IMR-90 (cell line): ENCODE measurements at regions not wholly inside any gene's neighbourhood (a gene's known extent, or its start where the extent isn't known, plus 50 kb on each side); places are given as distances from the start of the nearest gene placed in this dataset.

Experiments
- ATAC-seq: fragments of 200-7000 bp; cut with Tn5 transposase; 2 replicates; pipeline ENCODE4 v1.9.1; 2020; ENCODE audit warnings: low read depth, mild to moderate bottlenecking, moderate library complexity
- BruUV-seq: library from RNA; stranded (reverse); fragments of 400-500 nt; replicated peaks from 2 replicates; lab custom pipeline; 2021; lab: Mats Ljungman, UMichigan
- CTCF ChIA-PET: fragments of 300-600 bp; formaldehyde crosslinking; extraction: SDS; loops from one replicate; lab custom pipeline; 2021; ENCODE audit warnings: antibody characterized with exemption; lab: Yijun Ruan, JAX
- POLR2A ChIA-PET: fragments of 300-600 bp; sonication (Branson Sonifier 250); formaldehyde crosslinking; loops from one replicate; lab custom pipeline; 2022; ENCODE audit warnings: antibody characterized with exemption; ENCODE audit not compliant: unreplicated experiment; lab: Charles Lee
- DNase-seq: peaks from one replicate; pipeline ENCODE4 v3.0.0; 2013
- H2AFZ ChIP-seq: replicated peaks from 2 replicates; pipeline ENCODE3; 2013; ENCODE audit warnings: low read length, mild to moderate bottlenecking; ENCODE audit not compliant: poor library complexity
- H2AK5ac ChIP-seq: 2 replicates; pipeline ENCODE4 v1.6.1; 2013; ENCODE audit warnings: low read depth, low read length, inconsistent platforms
- H2AK9ac ChIP-seq: replicated peaks from 2 replicates; pipeline ENCODE3; 2013; ENCODE audit warnings: mild to moderate bottlenecking, low read depth, low read length, moderate library complexity; ENCODE audit not compliant: poor library complexity
- H2BK120ac ChIP-seq: 2 replicates; pipeline ENCODE4 v1.6.1; 2013; ENCODE audit warnings: low read depth, low read length, inconsistent platforms
- H2BK15ac ChIP-seq: 3 replicates; pipeline ENCODE4 v1.6.1; 2013; ENCODE audit warnings: low read depth, low read length, inconsistent platforms
- H2BK20ac ChIP-seq: 2 replicates; pipeline ENCODE4 v1.6.1; 2013; ENCODE audit warnings: low read depth, mild to moderate bottlenecking, inconsistent platforms, low read length, moderate library complexity
- H2BK5ac ChIP-seq: 2 replicates; pipeline ENCODE4 v1.6.1; 2013; ENCODE audit warnings: mild to moderate bottlenecking, low read depth, low read length, inconsistent platforms; ENCODE audit not compliant: poor library complexity, severe bottlenecking
- H3K14ac ChIP-seq: replicated peaks from 2 replicates; pipeline ENCODE4 v1.6.1; 2013; ENCODE audit warnings: low read depth, low read length, inconsistent platforms
- H3K18ac ChIP-seq: 2 replicates; pipeline ENCODE4 v1.6.1; 2013; ENCODE audit warnings: low read depth, low read length, control low read depth
- H3K23ac ChIP-seq: 2 replicates; pipeline ENCODE4 v1.6.1; 2013; ENCODE audit warnings: low read depth, low read length, inconsistent platforms
- H3K27ac ChIP-seq: 2 replicates; pipeline ENCODE4 v1.5.1; 2013; ENCODE audit warnings: mild to moderate bottlenecking, control low read depth, low read length; ENCODE audit not compliant: insufficient read depth
- H3K27me3 ChIP-seq: 2 replicates; pipeline ENCODE4 v1.6.1; 2013; ENCODE audit warnings: low read length; ENCODE audit not compliant: control insufficient read depth, insufficient read depth
- H3K36me3 ChIP-seq: 2 replicates; pipeline ENCODE4 v1.6.1; 2013; ENCODE audit warnings: low read length, mixed read lengths; ENCODE audit not compliant: control insufficient read depth, insufficient read depth
- H3K4ac ChIP-seq: 2 replicates; pipeline ENCODE4 v1.6.1; 2013; ENCODE audit warnings: low read depth, low read length, inconsistent platforms
- H3K4me1 ChIP-seq: 2 replicates; pipeline ENCODE4 v1.6.1; 2013; ENCODE audit warnings: low read length, mixed read lengths; ENCODE audit not compliant: control insufficient read depth, insufficient read depth
- H3K4me2 ChIP-seq: 2 replicates; pipeline ENCODE4 v1.6.1; 2013; ENCODE audit warnings: low read depth, mild to moderate bottlenecking, control low read depth, low read length, moderate library complexity
- H3K4me3 ChIP-seq: 2 replicates; pipeline ENCODE4 v1.5.1; 2013; ENCODE audit warnings: low read depth, mild to moderate bottlenecking, control low read depth, low read length, moderate library complexity; ENCODE audit not compliant: insufficient read depth
- H3K56ac ChIP-seq: 2 replicates; pipeline ENCODE4 v1.6.1; 2013; ENCODE audit warnings: low read length, inconsistent platforms; ENCODE audit not compliant: insufficient read depth; ENCODE audit errors: extremely low read depth
- H3K79me1 ChIP-seq, 2 experiments: 2 replicates each; pipeline ENCODE4 v1.6.1; 2013; ENCODE audit warnings: low read length in 2 of 2, inconsistent platforms in 1 of 2, low read depth in 1 of 2
- H3K9ac ChIP-seq: 2 replicates; pipeline ENCODE4 v1.6.1; 2013; ENCODE audit warnings: low read depth, low read length, control low read depth
- H3K9me1 ChIP-seq: 2 replicates; pipeline ENCODE4 v1.6.1; 2013; ENCODE audit warnings: low read length, inconsistent platforms; ENCODE audit not compliant: insufficient read depth
- H3K9me3 ChIP-seq: 2 replicates; pipeline ENCODE4 v1.6.1; 2013; ENCODE audit warnings: low read length; ENCODE audit not compliant: control insufficient read depth, insufficient read depth
- H4K20me1 ChIP-seq: 2 replicates; pipeline ENCODE4 v1.6.1; 2013; ENCODE audit warnings: low read length, inconsistent platforms; ENCODE audit not compliant: insufficient read depth
- H4K5ac ChIP-seq: 2 replicates; pipeline ENCODE4 v1.6.1; 2013; ENCODE audit warnings: mild to moderate bottlenecking, low read depth, low read length, control low read depth
- H4K8ac ChIP-seq, 2 experiments: 2 replicates each; pipeline ENCODE4 v1.6.1; 2013; ENCODE audit warnings: low read depth in 2 of 2, low read length in 2 of 2, control low read depth in 1 of 2, inconsistent platforms in 1 of 2
- H4K91ac ChIP-seq: 2 replicates; pipeline ENCODE4 v1.6.1; 2013; ENCODE audit warnings: low read depth, low read length, inconsistent platforms; ENCODE audit not compliant: insufficient read depth
- BHLHE40 ChIP-seq: fragments of 150-350 bp; IDR thresholded peaks from 2 replicates; pipeline ENCODE4 v1.6.1; 2016; ENCODE audit warnings: mild to moderate bottlenecking, low read depth, low read length
- CEBPB ChIP-seq: IDR thresholded peaks from 2 replicates; pipeline ENCODE4 v1.6.1; 2012; ENCODE audit warnings: low read depth, low read length, improper control_type of control experiment
- CHD1 ChIP-seq: IDR thresholded peaks from 2 replicates; pipeline ENCODE4 v1.6.1; 2012; ENCODE audit warnings: low read depth, low read length, improper control_type of control experiment
- MAZ ChIP-seq: IDR thresholded peaks from 2 replicates; pipeline ENCODE4 v1.6.1; 2012; ENCODE audit warnings: low read depth, mild to moderate bottlenecking, low read length, improper control_type of control experiment, moderate library complexity, borderline replicate concordance
- POLR2A ChIP-seq: IDR thresholded peaks from 2 replicates; pipeline ENCODE4 v1.6.1; 2012; ENCODE audit warnings: mild to moderate bottlenecking, low read depth, low read length
- RCOR1 ChIP-seq: IDR thresholded peaks from 2 replicates; pipeline ENCODE4 v1.6.1; 2012; ENCODE audit warnings: mild to moderate bottlenecking, low read length, improper control_type of control experiment; ENCODE audit not compliant: insufficient replicate concordance
- SMC3 ChIP-seq: fragments of 150-350 bp; IDR thresholded peaks from 2 replicates; pipeline ENCODE4 v1.6.1; 2016; ENCODE audit warnings: low read depth, mild to moderate bottlenecking, antibody characterized with exemption, low read length, moderate library complexity
- WGBS, 2 experiments: methylation state at CpG; one replicate each; pipeline versions ENCODE4 v1.1.5 to v1.1.7; 2013; ENCODE audit warnings: missing lambda C conversion rate in 2 of 2; ENCODE audit not compliant: insufficient read length in 1 of 2; ENCODE audit errors: extremely low coverage in 2 of 2; 5-methylcytosine and 5-hydroxymethylcytosine counted together
- dilution Hi-C: fragments of 300-500 bp; cut with HindIII; formaldehyde crosslinking; loops from one replicate; pipeline ENCODE4 v1.14.3; 2018; ENCODE audit warnings: low sequenced_read_pairs; ENCODE audit not compliant: unreplicated experiment
- in situ Hi-C: fragments of 300-500 bp; cut with MboI; formaldehyde crosslinking; loops from 3 replicates; pipeline ENCODE4 v1.14.3; 2019; ENCODE audit warnings: low sequenced_read_pairs, inconsistent platforms, mixed read lengths
- intact Hi-C: fragments of 100-400 bp; cut with micrococcal nuclease; formaldehyde crosslinking; loops from 2 replicates; pipeline ENCODE4 v1.10.0; 2022
- TF ChIP-seq, protein P1 (sequence below): fragments of 150-350 bp; IDR thresholded peaks from 2 replicates; pipeline ENCODE4 v1.6.1; 2016; ENCODE audit warnings: low read depth, mild to moderate bottlenecking, low read length, moderate library complexity, borderline replicate concordance
- TF ChIP-seq, protein P2 (sequence below): fragments of 150-350 bp; IDR thresholded peaks from 2 replicates; pipeline ENCODE4 v1.6.1; 2017; ENCODE audit warnings: mild to moderate bottlenecking, antibody characterized with exemption, low read length, low read depth

DNA sequence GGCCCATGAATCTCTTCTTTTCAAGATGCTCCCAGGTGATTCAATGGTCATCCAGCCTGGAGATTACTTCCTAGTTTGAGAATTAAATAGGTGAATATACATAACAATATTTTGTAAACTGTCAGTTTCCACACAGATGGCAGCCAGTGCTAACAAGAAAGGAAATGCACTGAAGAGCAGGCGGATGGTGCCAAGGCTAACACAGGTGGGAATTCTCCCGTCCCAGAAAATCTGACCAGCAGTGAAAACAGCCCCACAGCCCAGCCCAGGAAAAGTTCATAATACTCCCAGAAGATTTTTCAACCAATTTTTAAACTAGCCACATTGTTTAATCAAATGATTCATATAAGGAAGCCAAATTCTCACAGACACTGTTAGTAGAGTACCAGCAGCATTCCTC lies 387.2 kb upstream of the GATB start:
- ChIA-PET POLR2A (no interaction called here), CTCF (no interaction called here)
- no peaks in the 10 kb centered on the region for H4K20me1 ChIP-seq
- no peak overlapping the region for H2BK5ac ChIP-seq
- no peaks in the 10 kb centered on the region for H3K36me3 ChIP-seq
- peaks cover 3% of the 10 kb centered on the region for H3K9me3 ChIP-seq
- H3K27ac ChIP-seq = no peak overlapping the region
- H2BK20ac ChIP-seq = no peak overlapping the region
- H3K79me1 ChIP-seq = no peaks in the 10 kb centered on the region
- no peak overlapping the region for H3K14ac ChIP-seq
- H2BK120ac ChIP-seq = no peak overlapping the region
- no peaks in the 10 kb centered on the region for H3K9me1 ChIP-seq
- no peak overlapping the region for H2AK5ac ChIP-seq
- no peaks in the 10 kb centered on the region for H3K4me1 ChIP-seq
- no peak overlapping the region for H2AFZ ChIP-seq
- H2BK15ac ChIP-seq = no peak overlapping the region
- intact Hi-C loops (no loop called here), in situ Hi-C loops (no loop called here), dilution Hi-C loops (no loop called here)
- H3K23ac ChIP-seq = no peak overlapping the region
- no peak overlapping the region for H2AK9ac ChIP-seq
- WGBS, 2 experiments = no CpG with 5 or more reads among the region's 2 CpGs
- DNase-seq (no peak), ATAC-seq (no peak)
- no peak overlapping the region for H4K91ac ChIP-seq
- H3K4me2 ChIP-seq = no peak overlapping the region
- BruUV-seq = no TSS peak
- TF ChIP-seq SMC3 (no peak), CHD1 (no peak), CEBPB (no peak), RCOR1 (no peak), POLR2A (no peak), BHLHE40 (no peak), MAZ (no peak)
- TF ChIP-seq, protein P1, sequence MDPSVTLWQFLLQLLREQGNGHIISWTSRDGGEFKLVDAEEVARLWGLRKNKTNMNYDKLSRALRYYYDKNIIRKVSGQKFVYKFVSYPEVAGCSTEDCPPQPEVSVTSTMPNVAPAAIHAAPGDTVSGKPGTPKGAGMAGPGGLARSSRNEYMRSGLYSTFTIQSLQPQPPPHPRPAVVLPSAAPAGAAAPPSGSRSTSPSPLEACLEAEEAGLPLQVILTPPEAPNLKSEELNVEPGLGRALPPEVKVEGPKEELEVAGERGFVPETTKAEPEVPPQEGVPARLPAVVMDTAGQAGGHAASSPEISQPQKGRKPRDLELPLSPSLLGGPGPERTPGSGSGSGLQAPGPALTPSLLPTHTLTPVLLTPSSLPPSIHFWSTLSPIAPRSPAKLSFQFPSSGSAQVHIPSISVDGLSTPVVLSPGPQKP = no peak
- TF ChIP-seq, protein P2, sequence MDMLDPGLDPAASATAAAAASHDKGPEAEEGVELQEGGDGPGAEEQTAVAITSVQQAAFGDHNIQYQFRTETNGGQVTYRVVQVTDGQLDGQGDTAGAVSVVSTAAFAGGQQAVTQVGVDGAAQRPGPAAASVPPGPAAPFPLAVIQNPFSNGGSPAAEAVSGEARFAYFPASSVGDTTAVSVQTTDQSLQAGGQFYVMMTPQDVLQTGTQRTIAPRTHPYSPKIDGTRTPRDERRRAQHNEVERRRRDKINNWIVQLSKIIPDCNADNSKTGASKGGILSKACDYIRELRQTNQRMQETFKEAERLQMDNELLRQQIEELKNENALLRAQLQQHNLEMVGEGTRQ = no peak
- H3K56ac ChIP-seq = no peak overlapping the region
- H3K9ac ChIP-seq = no peak overlapping the region
- H3K27me3 ChIP-seq = peaks cover 12% of the 10 kb centered on the region
- H3K4me3 ChIP-seq = no peak overlapping the region
- no peak overlapping the region for H4K5ac ChIP-seq
- H4K8ac ChIP-seq = no peak overlapping the region
- no peak overlapping the region for H3K18ac ChIP-seq
- H3K4ac ChIP-seq = no peak overlapping the region
